ENCODE measurements at regions not wholly inside any gene's neighbourhood (a gene's known extent, or its start where the extent isn't known, plus 50 kb on each side); places are given as distances from the start of the nearest gene placed in this dataset.

GRCh38 chrX:99613041-99613440 lies 797.0 kb downstream of the PCDH19 start:
- no peaks in the 10 kb centered on the region for H3K36me3 ChIP-seq
- H3K9me3 ChIP-seq, result no peaks in the 10 kb centered on the region
- no peak for DNase-seq
- no peak overlapping the region for H3K4me3 ChIP-seq
- H3K4me1 ChIP-seq, result no peaks in the 10 kb centered on the region
- no peak for ATAC-seq
- H3K27ac ChIP-seq, result no peak overlapping the region
- no peaks in the 10 kb centered on the region for H3K27me3 ChIP-seq
- TF ChIP-seq CTCF (IDR thresholded peaks at IDR 0.05), result no peak
- intact Hi-C loops (cut with DNase I), result no loop called here

GRCh38 chrX:99603091-99603814 lies 806.8 kb downstream of the PCDH19 start:
- Histone ChIP-seq H3K4me3 (no peak overlapping the region), H3K36me3 (no peaks in the 10 kb centered on the region), H3K27ac (no peak overlapping the region), H3K9me3 (no peaks in the 10 kb centered on the region), H3K27me3 (no peaks in the 10 kb centered on the region), H3K4me1 (no peaks in the 10 kb centered on the region)
- DNase-seq (no peak), ATAC-seq (no peak)
- no peak for TF ChIP-seq CTCF (IDR thresholded peaks at IDR 0.05)
- intact Hi-C loops (cut with DNase I), result no loop called here

DNA sequence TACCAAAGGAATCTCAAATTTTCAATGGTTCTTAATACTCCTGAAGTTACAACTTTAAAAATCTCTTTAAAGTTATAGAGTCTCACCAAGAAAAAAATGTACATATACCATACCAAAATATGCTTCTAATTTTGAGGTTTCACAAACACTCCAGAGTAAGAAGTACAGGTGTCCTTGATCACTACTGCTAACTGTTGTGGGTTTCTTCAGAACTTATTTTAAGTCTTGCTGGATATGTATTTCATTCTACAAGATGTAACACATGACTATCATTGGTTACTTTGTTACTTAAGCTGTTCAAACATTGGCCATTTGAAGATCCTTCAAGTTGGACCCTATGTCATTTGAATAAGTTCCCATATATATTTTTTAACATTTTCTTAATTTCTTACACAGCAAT lies 808.0 kb downstream of the PCDH19 start:
- DNase-seq (no peak), ATAC-seq (no peak)
- no peak overlapping the region for H3K27ac ChIP-seq
- H3K9me3 ChIP-seq, result no peaks in the 10 kb centered on the region
- no peak for TF ChIP-seq CTCF (IDR thresholded peaks at IDR 0.05)
- H3K4me1 ChIP-seq, result no peaks in the 10 kb centered on the region
- H3K4me3 ChIP-seq, result no peak overlapping the region
- no peaks in the 10 kb centered on the region for H3K36me3 ChIP-seq
- intact Hi-C loops (cut with DNase I), result no loop called here
- no peaks in the 10 kb centered on the region for H3K27me3 ChIP-seq

DNA sequence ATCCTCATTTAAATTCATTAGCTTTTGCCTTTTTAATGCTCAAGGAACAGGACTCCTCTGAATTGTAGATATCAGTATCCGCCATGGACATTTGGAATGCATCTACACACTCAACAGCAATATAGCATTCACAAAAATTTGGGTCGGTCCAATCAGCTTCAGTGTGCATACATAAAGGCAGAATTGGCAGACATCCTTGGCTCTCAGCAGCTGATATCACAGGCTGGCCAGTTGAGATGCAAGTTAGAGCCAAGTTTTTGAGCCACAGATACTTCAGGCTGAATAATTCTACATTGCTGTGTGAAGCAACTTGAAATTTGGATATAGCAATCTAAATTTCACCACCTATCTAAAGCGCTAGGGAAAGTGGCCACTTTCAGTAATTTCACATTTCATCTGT lies 821.1 kb downstream of the PCDH19 start:
- Histone ChIP-seq H3K36me3 (no peaks in the 10 kb centered on the region), H3K4me1 (no peaks in the 10 kb centered on the region), H3K27ac (no peak overlapping the region), H3K9me3 (no peaks in the 10 kb centered on the region), H3K4me3 (no peak overlapping the region), H3K27me3 (no peaks in the 10 kb centered on the region)
- no peak for TF ChIP-seq CTCF (IDR thresholded peaks at IDR 0.05)
- intact Hi-C loops (cut with DNase I), result no loop called here
- DNase-seq (no peak), ATAC-seq (no peak)

DNA sequence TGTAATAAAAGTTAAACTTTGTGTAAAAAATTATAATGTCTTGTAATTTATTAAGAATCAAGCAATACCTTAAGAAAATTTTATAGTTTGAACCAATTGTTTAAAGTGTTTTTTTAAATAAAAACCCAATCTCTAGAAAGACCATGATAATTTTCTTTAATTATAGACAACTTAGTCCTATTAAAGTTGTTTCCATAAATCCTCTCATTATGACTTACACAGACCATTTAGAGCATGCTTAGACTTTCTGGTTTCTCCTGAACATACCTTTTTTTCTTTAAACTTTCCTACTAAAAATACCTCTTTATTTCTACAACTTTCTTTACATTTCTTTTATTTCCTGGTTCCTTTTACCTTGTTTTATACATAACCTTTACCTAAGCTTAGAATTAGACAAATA lies 837.4 kb downstream of the PCDH19 start:
- H3K4me1 ChIP-seq, result no peaks in the 10 kb centered on the region
- H3K9me3 ChIP-seq, result no peaks in the 10 kb centered on the region
- DNase-seq, result no peak
- no peaks in the 10 kb centered on the region for H3K27me3 ChIP-seq
- no peak for TF ChIP-seq CTCF (IDR thresholded peaks at IDR 0.05)
- H3K36me3 ChIP-seq, result no peaks in the 10 kb centered on the region
- H3K4me3 ChIP-seq, result no peak overlapping the region
- ATAC-seq, result no peak
- H3K27ac ChIP-seq, result no peak overlapping the region
- intact Hi-C loops (cut with DNase I), result no loop called here

- Histone ChIP-seq H3K27me3 (no peaks in the 10 kb centered on the region), H3K9me3 (no peaks in the 10 kb centered on the region), H3K4me3 (no peak overlapping the region), H3K4me1 (no peaks in the 10 kb centered on the region), H3K36me3 (no peaks in the 10 kb centered on the region), H3K27ac (no peak overlapping the region)
- ATAC-seq (no peak), DNase-seq (no peak)
- intact Hi-C loops (cut with DNase I), result no loop called here
- no peak for TF ChIP-seq CTCF (IDR thresholded peaks at IDR 0.05)
These were observed 860.7 kb downstream of the PCDH19 start for GRCh38 chrX:99549381-99549780.

Data from upper lobe of right lung (tissue), 1 donor.